HCT116 (cell line): ENCODE measurements at regions not wholly inside any gene's neighbourhood (a gene's known extent, or its start where the extent isn't known, plus 50 kb on each side); places are given as distances from the start of the nearest gene placed in this dataset.

Experiments
- ATAC-seq: fragments of 200-7000 bp; cut with Tn5 transposase; 2 replicates; pipeline ENCODE4 v1.9.1; 2020; ENCODE audit warnings: mild to moderate bottlenecking, moderate library complexity
- BruUV-seq: library from RNA; stranded (reverse); fragments of 400-500 nt; replicated peaks from 2 replicates; lab custom pipeline; 2021; lab: Mats Ljungman, UMichigan
- CTCF ChIA-PET: fragments of 300-600 bp; sonication (Branson Sonifier 250); formaldehyde crosslinking; loops from one replicate; lab custom pipeline; 2021; ENCODE audit warnings: antibody characterized with exemption; lab: Charles Lee
- POLR2A ChIA-PET: fragments of 300-600, 350-600 bp; sonication (Branson Sonifier 250); formaldehyde crosslinking; loops from one replicate; lab custom pipeline; 2021; ENCODE audit warnings: antibody characterized with exemption; lab: Charles Lee
- RAD21 ChIA-PET, 2 experiments: fragments of 300-600 bp; sonication (Branson Sonifier 250); formaldehyde crosslinking; loops; one replicate each; lab custom pipeline; 2023; ENCODE audit warnings: low total read pairs in 2 of 2; ENCODE audit not compliant: uncharacterized antibody in 2 of 2, unreplicated experiment in 2 of 2, low non-redundant PET in 1 of 2; lab: Charles Lee
- DNase-seq: peaks from one replicate; pipeline ENCODE4 v3.0.0-alpha.2; 2010; ENCODE audit warnings: low read depth, low spot score
- H2AFZ ChIP-seq: fragments of 200-600 bp; shearing (Covaris generic), sonication (generic); 2 replicates; pipeline ENCODE4 v1.6.1; 2017; ENCODE audit warnings: low read depth, mixed run types, mixed read lengths, antibody characterized with exemption, low read length; ENCODE audit not compliant: poor library complexity, severe bottlenecking
- H3K27ac ChIP-seq: 2 replicates; pipeline ENCODE4 v1.5.1; 2012; ENCODE audit warnings: low read depth, low read length
- H3K27me3 ChIP-seq: fragments of 200-600 bp; sonication (generic); 2 replicates; pipeline ENCODE4 v1.6.1; 2016; ENCODE audit warnings: mixed run types, low read length, mixed read lengths; ENCODE audit not compliant: insufficient read depth
- H3K36me3 ChIP-seq, 2 experiments: fragments of 200-500 bp in 1 of 2; fragments of 200-600 bp in 1 of 2; sonication (Bioruptor generic) in 1 of 2; sonication (generic) in 1 of 2; 2 replicates each; pipeline versions ENCODE4 v1.5.1 to v1.6.1; 2014 to 2016; ENCODE audit warnings: low read length in 2 of 2, inconsistent platforms in 1 of 2, mixed read lengths in 1 of 2, mixed run types in 1 of 2; ENCODE audit not compliant: insufficient read depth in 2 of 2, control insufficient read depth in 1 of 2
- H3K4me1 ChIP-seq, 2 experiments: fragments of 200-600 bp in 1 of 2; sonication (generic) in 1 of 2; 2 replicates each; pipeline versions ENCODE4 v1.5.1 to v1.6.1; 2012 to 2017; ENCODE audit warnings: low read length in 2 of 2, inconsistent platforms in 1 of 2, mild to moderate bottlenecking in 1 of 2, mixed read lengths in 1 of 2, mixed run types in 1 of 2, moderate library complexity in 1 of 2; ENCODE audit not compliant: insufficient read depth in 2 of 2, control insufficient read depth in 1 of 2
- H3K4me2 ChIP-seq: fragments of 200-600 bp; sonication (generic); 2 replicates; pipeline ENCODE4 v1.6.1; 2017; ENCODE audit warnings: mixed run types, low read length, mixed read lengths
- H3K4me3 ChIP-seq, 2 experiments: fragments of 200-600 bp in 1 of 2; sonication (generic) in 1 of 2; replicated peaks in 1 of 2; 2 replicates each; pipeline ENCODE4 v1.5.1; 2011 to 2016; ENCODE audit warnings: low read length in 2 of 2, control low read depth in 1 of 2, low read depth in 1 of 2, mild to moderate bottlenecking in 1 of 2, mixed read lengths in 1 of 2, mixed run types in 1 of 2
- H3K79me2 ChIP-seq: fragments of 200-600 bp; sonication (generic); 2 replicates; pipeline ENCODE4 v1.6.1; 2017; ENCODE audit warnings: mild to moderate bottlenecking, mixed run types, low read length, moderate library complexity, mixed read lengths; ENCODE audit not compliant: insufficient read depth
- H3K9ac ChIP-seq: fragments of 200-600 bp; sonication (generic); 2 replicates; pipeline ENCODE4 v1.6.1; 2016; ENCODE audit warnings: low read length, mixed read lengths
- H3K9me2 ChIP-seq: fragments of 200-600 bp; sonication (generic), shearing (Covaris generic); 2 replicates; pipeline ENCODE4 v1.6.1; 2017; ENCODE audit warnings: mixed run types, mild to moderate bottlenecking, moderate library complexity; ENCODE audit not compliant: insufficient read depth
- H3K9me3 ChIP-seq, 2 experiments: fragments of 200-500 bp in 1 of 2; fragments of 200-600 bp in 1 of 2; sonication (Bioruptor generic) in 1 of 2; sonication (generic) in 1 of 2; 2 replicates each; pipeline ENCODE4 v1.6.1; 2014 to 2017; ENCODE audit warnings: low read length in 2 of 2, mixed read lengths in 2 of 2, inconsistent platforms in 1 of 2, low read depth in 1 of 2, mild to moderate bottlenecking in 1 of 2, mixed run types in 1 of 2, moderate library complexity in 1 of 2; ENCODE audit not compliant: control insufficient read depth in 1 of 2, insufficient read depth in 1 of 2
- H4K20me1 ChIP-seq: fragments of 200-600 bp; sonication (generic), shearing (Covaris generic); 2 replicates; pipeline ENCODE4 v1.6.1; 2017; ENCODE audit warnings: mixed run types, mild to moderate bottlenecking, moderate library complexity; ENCODE audit not compliant: insufficient read depth
- ATF3 ChIP-seq: IDR thresholded peaks from 2 replicates; pipeline ENCODE4 v1.6.1; 2012
- CBX3 ChIP-seq: IDR thresholded peaks from 2 replicates; pipeline ENCODE4 v1.6.1; 2012; ENCODE audit warnings: low read depth
- EZH2 ChIP-seq: fragments of 200-600 bp; sonication (generic); IDR thresholded peaks from 2 replicates; pipeline ENCODE4 v1.6.1; 2017; ENCODE audit warnings: antibody characterized with exemption, mixed run types
- FOSL1 ChIP-seq: IDR thresholded peaks from 2 replicates; pipeline ENCODE4 v1.6.1; 2012; ENCODE audit warnings: low read depth
- JUND ChIP-seq: IDR thresholded peaks from 2 replicates; pipeline ENCODE4 v1.6.1; 2012
- POLR2AphosphoS5 ChIP-seq: IDR thresholded peaks from 2 replicates; pipeline ENCODE4 v1.6.1; 2011; ENCODE audit warnings: mild to moderate bottlenecking, low read depth, low read length, moderate library complexity
- SIN3A ChIP-seq: IDR thresholded peaks from 2 replicates; pipeline ENCODE4 v1.6.1; 2012; ENCODE audit warnings: low read depth
- SRF ChIP-seq: IDR thresholded peaks from 2 replicates; pipeline ENCODE4 v1.6.1; 2012; ENCODE audit warnings: low read depth
- YY1 ChIP-seq: IDR thresholded peaks from 2 replicates; pipeline ENCODE4 v1.6.1; 2011; ENCODE audit warnings: low read length, low read depth, moderate library complexity, mild to moderate bottlenecking; ENCODE audit not compliant: insufficient replicate concordance; ENCODE audit errors: extremely low read depth
- ZNF274 ChIP-seq: fragments of 200-500 bp; sonication (Bioruptor generic); IDR thresholded peaks from 2 replicates; pipeline ENCODE4 v1.6.1; 2014; ENCODE audit warnings: mild to moderate bottlenecking, low read depth, low read length, inconsistent platforms
- intact Hi-C: fragments of 100-400 bp; cut with micrococcal nuclease; formaldehyde crosslinking; loops from 2 replicates; pipeline ENCODE4 v1.10.0; 2022
- TF ChIP-seq, protein P1 (sequence below), 3 experiments: fragments of 200-600 bp in 1 of 3; sonication (generic) in 1 of 3; IDR thresholded peaks in 2 of 3; conservative IDR thresholded peaks in 1 of 3; 2 replicates each; pipeline ENCODE4 v1.5.1; 2012 to 2017; ENCODE audit warnings: low read depth in 2 of 3, low read length in 2 of 3, antibody characterized with exemption in 1 of 3, borderline replicate concordance in 1 of 3, control low read depth in 1 of 3, mild to moderate bottlenecking in 1 of 3, mixed read lengths in 1 of 3, mixed run types in 1 of 3, moderate library complexity in 1 of 3; ENCODE audit not compliant: insufficient read depth in 1 of 3
- TF ChIP-seq, protein P2 (sequence below): IDR thresholded peaks from 2 replicates; pipeline ENCODE4 v1.6.1; 2012

DNA sequence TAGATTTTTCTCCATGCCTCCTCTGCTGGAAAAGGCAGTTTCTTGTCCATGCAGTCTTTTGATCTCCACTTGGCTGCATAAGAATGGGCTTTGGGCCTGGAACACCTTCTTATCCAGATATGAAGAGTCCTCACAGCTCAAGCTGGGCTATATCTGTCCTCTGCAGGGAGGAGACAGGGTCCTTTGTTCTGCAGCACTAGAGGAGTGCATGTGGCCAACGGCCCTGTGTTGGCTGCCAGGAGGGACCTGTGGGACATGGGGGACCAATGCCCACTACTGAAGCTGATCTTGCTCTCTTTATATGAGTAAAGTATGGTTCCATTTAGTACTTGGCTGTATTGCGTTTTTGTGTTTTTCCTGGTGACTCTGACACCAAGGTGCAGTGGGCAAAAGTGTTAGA is 157.3 kb upstream of the ABI3BP start (continued):
- no peak for TF ChIP-seq FOSL1
- TF ChIP-seq SRF = no peak
- no peak for TF ChIP-seq POLR2AphosphoS5
- no peak for TF ChIP-seq CBX3

DNA sequence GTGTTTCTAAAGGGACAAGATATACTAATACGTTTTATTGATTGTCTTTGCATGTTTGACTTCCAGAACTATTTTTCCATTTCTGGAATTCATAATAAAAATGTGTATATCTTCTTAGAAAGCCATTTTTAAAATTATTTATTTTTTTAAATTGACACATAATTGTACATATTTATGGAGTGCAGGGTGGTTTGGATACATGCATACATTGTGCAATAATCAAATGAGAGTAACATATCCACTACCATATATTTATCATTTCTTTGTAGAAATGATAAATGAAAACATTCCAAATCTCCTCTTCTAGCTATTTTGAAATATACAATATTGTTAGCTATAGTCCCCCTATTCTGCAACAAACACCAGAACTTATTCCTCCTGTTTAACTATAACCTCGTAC is 156.5 kb upstream of the ABI3BP start:
- Histone ChIP-seq H3K27me3 (no peaks in the 10 kb centered on the region), H3K9me2 (no peaks in the 10 kb centered on the region), H3K4me2 (no peak overlapping the region), H3K79me2 (no peaks in the 10 kb centered on the region), H4K20me1 (no peaks in the 10 kb centered on the region), H3K9me3 (no peaks in the 10 kb centered on the region), H2AFZ (no peak overlapping the region), H3K27ac (no peak overlapping the region), H3K36me3 (no peaks in the 10 kb centered on the region), H3K4me3 (no peak overlapping the region), H3K4me1 (no peaks in the 10 kb centered on the region), H3K9ac (no peak overlapping the region)
- intact Hi-C loops = no loop called here
- CTCF ChIA-PET = no interaction called here
- BruUV-seq = no TSS peak
- DNase-seq = no peak
- TF ChIP-seq SIN3A (no peak), ATF3 (no peak), POLR2AphosphoS5 (no peak), EZH2 (no peak), JUND (no peak), ZNF274 (no peak), YY1 (no peak)
- TF ChIP-seq, protein P1, sequence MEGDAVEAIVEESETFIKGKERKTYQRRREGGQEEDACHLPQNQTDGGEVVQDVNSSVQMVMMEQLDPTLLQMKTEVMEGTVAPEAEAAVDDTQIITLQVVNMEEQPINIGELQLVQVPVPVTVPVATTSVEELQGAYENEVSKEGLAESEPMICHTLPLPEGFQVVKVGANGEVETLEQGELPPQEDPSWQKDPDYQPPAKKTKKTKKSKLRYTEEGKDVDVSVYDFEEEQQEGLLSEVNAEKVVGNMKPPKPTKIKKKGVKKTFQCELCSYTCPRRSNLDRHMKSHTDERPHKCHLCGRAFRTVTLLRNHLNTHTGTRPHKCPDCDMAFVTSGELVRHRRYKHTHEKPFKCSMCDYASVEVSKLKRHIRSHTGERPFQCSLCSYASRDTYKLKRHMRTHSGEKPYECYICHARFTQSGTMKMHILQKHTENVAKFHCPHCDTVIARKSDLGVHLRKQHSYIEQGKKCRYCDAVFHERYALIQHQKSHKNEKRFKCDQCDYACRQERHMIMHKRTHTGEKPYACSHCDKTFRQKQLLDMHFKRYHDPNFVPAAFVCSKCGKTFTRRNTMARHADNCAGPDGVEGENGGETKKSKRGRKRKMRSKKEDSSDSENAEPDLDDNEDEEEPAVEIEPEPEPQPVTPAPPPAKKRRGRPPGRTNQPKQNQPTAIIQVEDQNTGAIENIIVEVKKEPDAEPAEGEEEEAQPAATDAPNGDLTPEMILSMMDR (IDR thresholded peaks at IDR 0.05 in 2 of 3, conservative IDR thresholded peaks at IDR 0.05 in 1 of 3; ENCODE audit: borderline replicate concordance in 1 of 3, insufficient read depth in 1 of 3, low read depth in 2 of 3, low read length in 2 of 3) = no peak
- TF ChIP-seq, protein P2, sequence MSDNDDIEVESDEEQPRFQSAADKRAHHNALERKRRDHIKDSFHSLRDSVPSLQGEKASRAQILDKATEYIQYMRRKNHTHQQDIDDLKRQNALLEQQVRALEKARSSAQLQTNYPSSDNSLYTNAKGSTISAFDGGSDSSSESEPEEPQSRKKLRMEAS = no peak
- POLR2A ChIA-PET = no interaction called here
- RAD21 ChIA-PET = no interaction called here
- no peak for ATAC-seq
